ENCODE measurements at regions not wholly inside any gene's neighbourhood (a gene's known extent, or its start where the extent isn't known, plus 50 kb on each side); places are given as distances from the start of the nearest gene placed in this dataset.

DNA sequence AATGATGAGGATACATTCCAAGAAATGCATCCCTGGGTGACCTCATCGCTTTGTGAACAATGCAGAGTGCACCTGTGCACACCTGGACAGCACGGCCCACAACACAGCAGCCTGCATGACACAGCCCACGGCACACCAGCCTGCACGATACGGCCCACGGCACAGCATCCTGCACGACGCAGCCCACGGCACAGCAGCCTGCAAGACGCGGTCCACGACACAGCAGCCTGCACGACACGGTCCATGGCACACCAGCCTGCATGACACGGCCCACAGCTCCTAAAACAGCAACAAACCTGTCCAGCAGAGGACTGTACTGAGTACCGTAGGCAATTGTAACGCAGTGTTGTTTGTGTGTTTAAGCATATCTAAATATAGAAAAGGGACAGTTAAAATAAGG is 134.7 kb upstream of the PPP2R2D start:
- H3K9me3 ChIP-seq (replicated peaks; ENCODE audit: insufficient read depth, low read length) = no peaks in the 10 kb centered on the region
- H4K20me1 ChIP-seq (ENCODE audit: insufficient read depth, low read length) = no peaks in the 10 kb centered on the region
- H3K4me2 ChIP-seq (ENCODE audit: low read depth, low read length) = no peak overlapping the region
- H3K9ac ChIP-seq (ENCODE audit: low read length) = no peak overlapping the region
- H3K4me1 ChIP-seq (ENCODE audit: low read length) = no peaks in the 10 kb centered on the region
- no peak for DNase-seq
- no peak overlapping the region for H3K4me3 ChIP-seq (ENCODE audit: low read length)
- no peak overlapping the region for H3K27ac ChIP-seq (ENCODE audit: low read length)
- H3K27me3 ChIP-seq (replicated peaks; ENCODE audit: insufficient read depth, low read length) = no peaks in the 10 kb centered on the region; the same call in none of the 2 replicates
- no peaks in the 10 kb centered on the region for H3F3A ChIP-seq (ENCODE audit: insufficient read depth, low read length)
- TF ChIP-seq EZH2phosphoT487 (IDR thresholded peaks at IDR 0.05; ENCODE audit: low read length) (no peak), EZH2 (optimal IDR thresholded peaks at IDR 0.05; ENCODE audit: low read depth, low read length) (no peak)
- TF ChIP-seq, protein P1, sequence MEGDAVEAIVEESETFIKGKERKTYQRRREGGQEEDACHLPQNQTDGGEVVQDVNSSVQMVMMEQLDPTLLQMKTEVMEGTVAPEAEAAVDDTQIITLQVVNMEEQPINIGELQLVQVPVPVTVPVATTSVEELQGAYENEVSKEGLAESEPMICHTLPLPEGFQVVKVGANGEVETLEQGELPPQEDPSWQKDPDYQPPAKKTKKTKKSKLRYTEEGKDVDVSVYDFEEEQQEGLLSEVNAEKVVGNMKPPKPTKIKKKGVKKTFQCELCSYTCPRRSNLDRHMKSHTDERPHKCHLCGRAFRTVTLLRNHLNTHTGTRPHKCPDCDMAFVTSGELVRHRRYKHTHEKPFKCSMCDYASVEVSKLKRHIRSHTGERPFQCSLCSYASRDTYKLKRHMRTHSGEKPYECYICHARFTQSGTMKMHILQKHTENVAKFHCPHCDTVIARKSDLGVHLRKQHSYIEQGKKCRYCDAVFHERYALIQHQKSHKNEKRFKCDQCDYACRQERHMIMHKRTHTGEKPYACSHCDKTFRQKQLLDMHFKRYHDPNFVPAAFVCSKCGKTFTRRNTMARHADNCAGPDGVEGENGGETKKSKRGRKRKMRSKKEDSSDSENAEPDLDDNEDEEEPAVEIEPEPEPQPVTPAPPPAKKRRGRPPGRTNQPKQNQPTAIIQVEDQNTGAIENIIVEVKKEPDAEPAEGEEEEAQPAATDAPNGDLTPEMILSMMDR (IDR thresholded peaks at IDR 0.05; ENCODE audit: low read length) = no peak
- H3K79me2 ChIP-seq (ENCODE audit: low read length) = no peaks in the 10 kb centered on the region
- no peaks in the 10 kb centered on the region for H3K9me2 ChIP-seq (replicated peaks; ENCODE audit: insufficient read depth, low read length)
- H2AFZ ChIP-seq (ENCODE audit: low read length) = no peak overlapping the region
- no peaks in the 10 kb centered on the region for H3K36me3 ChIP-seq (replicated peaks; ENCODE audit: insufficient read depth, low read length)

DNA sequence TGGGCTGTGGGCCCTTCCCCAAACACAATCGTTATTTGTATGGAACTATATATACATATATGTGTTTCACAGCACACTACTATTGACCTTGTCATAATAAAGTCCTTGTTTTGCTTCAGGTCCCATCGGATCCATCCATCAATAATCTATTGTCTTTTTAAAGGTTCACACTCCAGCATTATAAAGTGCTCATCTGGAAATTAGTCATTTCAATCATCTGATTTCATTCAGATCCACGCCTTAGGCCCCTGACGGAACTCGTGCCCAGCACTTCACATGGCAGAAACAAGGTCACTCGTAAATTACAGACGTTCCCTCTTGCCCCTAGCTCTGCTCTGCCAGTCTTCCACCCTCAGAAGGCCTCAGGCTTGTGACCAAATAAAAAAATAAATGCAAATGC is 133.1 kb upstream of the PPP2R2D start:
- H3K36me3 ChIP-seq (replicated peaks; ENCODE audit: insufficient read depth, low read length) = no peaks in the 10 kb centered on the region
- no peaks in the 10 kb centered on the region for H3K9me3 ChIP-seq (replicated peaks; ENCODE audit: insufficient read depth, low read length)
- no peaks in the 10 kb centered on the region for H3K9me2 ChIP-seq (replicated peaks; ENCODE audit: insufficient read depth, low read length)
- TF ChIP-seq EZH2 (optimal IDR thresholded peaks at IDR 0.05; ENCODE audit: low read depth, low read length) = no peak
- TF ChIP-seq, protein P1 (IDR thresholded peaks at IDR 0.05; ENCODE audit: low read length) = no peak
- no peak for TF ChIP-seq EZH2phosphoT487 (IDR thresholded peaks at IDR 0.05; ENCODE audit: low read length)
- no peak overlapping the region for H3K9ac ChIP-seq (ENCODE audit: low read length)
- H3K4me2 ChIP-seq (ENCODE audit: low read depth, low read length) = no peak overlapping the region
- H3K4me1 ChIP-seq (ENCODE audit: low read length) = no peaks in the 10 kb centered on the region
- H3K27me3 ChIP-seq (replicated peaks; ENCODE audit: insufficient read depth, low read length) = no peaks in the 10 kb centered on the region; the same call in none of the 2 replicates
- no peak overlapping the region for H2AFZ ChIP-seq (ENCODE audit: low read length)
- H3F3A ChIP-seq (ENCODE audit: insufficient read depth, low read length) = no peaks in the 10 kb centered on the region
- no peak overlapping the region for H3K27ac ChIP-seq (ENCODE audit: low read length)
- no peak overlapping the region for H3K4me3 ChIP-seq (ENCODE audit: low read length)
- H3K79me2 ChIP-seq (ENCODE audit: low read length) = no peaks in the 10 kb centered on the region
- DNase-seq = no peak
- H4K20me1 ChIP-seq (ENCODE audit: insufficient read depth, low read length) = no peaks in the 10 kb centered on the region

DNA sequence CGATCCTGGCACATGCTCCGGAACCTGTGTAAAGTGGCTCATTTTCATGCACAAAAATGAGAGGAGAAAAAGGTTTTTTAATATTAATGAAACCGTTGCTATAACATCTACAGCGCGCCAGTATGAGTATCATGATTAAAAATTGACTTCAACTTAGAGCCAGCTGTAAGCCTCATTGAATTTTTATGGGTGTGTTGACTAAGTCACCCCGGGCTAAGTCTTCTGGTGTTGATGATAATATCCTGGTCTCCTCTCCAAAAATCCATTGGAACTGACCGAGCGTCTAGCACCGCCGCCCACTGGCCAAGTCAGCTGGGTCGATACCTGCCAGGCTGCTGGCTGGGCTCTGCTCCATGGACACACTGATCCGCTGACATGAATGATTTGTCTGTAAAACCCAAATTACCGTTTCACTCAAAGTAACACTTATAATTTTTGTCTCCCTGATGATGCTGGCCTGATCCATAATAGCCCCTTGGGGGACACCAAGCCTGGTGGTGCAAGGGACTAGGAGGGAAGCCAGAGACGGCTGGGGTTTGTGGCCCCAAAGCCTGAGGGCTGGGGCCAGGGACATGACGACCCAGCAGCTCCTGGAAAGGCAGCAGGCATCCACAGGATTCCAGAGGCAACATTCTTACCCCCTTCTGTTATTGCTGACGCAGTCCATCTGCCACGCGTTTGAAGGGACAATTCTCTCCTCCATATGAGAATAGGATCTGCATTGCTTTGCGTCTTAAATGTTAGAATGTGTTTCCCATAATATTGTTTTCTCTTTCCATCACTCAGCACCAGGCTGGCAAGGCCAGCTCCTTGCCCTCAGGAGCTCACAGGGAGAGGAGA is 131.0 kb upstream of the PPP2R2D start:
- Histone ChIP-seq H3K9ac (ENCODE audit: low read length) (no peak overlapping the region), H3K79me2 (ENCODE audit: low read length) (no peaks in the 10 kb centered on the region), H3K27ac (ENCODE audit: low read length) (no peak overlapping the region), H3K9me3 (replicated peaks; ENCODE audit: insufficient read depth, low read length) (no peaks in the 10 kb centered on the region), H3K4me3 (ENCODE audit: low read length) (no peak overlapping the region), H3F3A (ENCODE audit: insufficient read depth, low read length) (no peaks in the 10 kb centered on the region), H4K20me1 (ENCODE audit: insufficient read depth, low read length) (no peaks in the 10 kb centered on the region), H3K4me1 (ENCODE audit: low read length) (no peaks in the 10 kb centered on the region), H3K36me3 (replicated peaks; ENCODE audit: insufficient read depth, low read length) (no peaks in the 10 kb centered on the region), H3K9me2 (replicated peaks; ENCODE audit: insufficient read depth, low read length) (no peaks in the 10 kb centered on the region), H2AFZ (ENCODE audit: low read length) (no peak overlapping the region), H3K27me3 (replicated peaks; ENCODE audit: insufficient read depth, low read length) (no peaks in the 10 kb centered on the region; the same call in none of the 2 replicates), H3K4me2 (ENCODE audit: low read depth, low read length) (no peak overlapping the region)
- TF ChIP-seq EZH2 (optimal IDR thresholded peaks at IDR 0.05; ENCODE audit: low read depth, low read length) = no peak
- TF ChIP-seq, protein P1 (IDR thresholded peaks at IDR 0.05; ENCODE audit: low read length) = no peak
- no peak for TF ChIP-seq EZH2phosphoT487 (IDR thresholded peaks at IDR 0.05; ENCODE audit: low read length)
- DNase-seq = no peak

Data from MM.1S (cell line).